NB4 (cell line): ENCODE measurements at regions not wholly inside any gene's neighbourhood (a gene's known extent, or its start where the extent isn't known, plus 50 kb on each side); places are given as distances from the start of the nearest gene placed in this dataset.

Source experiments
- DNase-seq: peaks from one replicate; pipeline ENCODE4 v3.0.0; 2010; ENCODE audit warnings: low read depth
- H3K4me3 ChIP-seq: one replicate; pipeline ENCODE4 v1.5.1; 2011; ENCODE audit warnings: mild to moderate bottlenecking, low read depth, low read length, moderate library complexity
- MAX ChIP-seq: IDR thresholded peaks from 2 replicates; pipeline ENCODE4 v1.6.1; 2011; ENCODE audit warnings: low read depth, low read length
- MYC ChIP-seq: IDR thresholded peaks from 2 replicates; pipeline ENCODE4 v1.6.1; 2011; ENCODE audit warnings: low read depth, low read length
- POLR2A ChIP-seq: IDR thresholded peaks from 2 replicates; pipeline ENCODE4 v1.6.1; 2011; ENCODE audit warnings: mild to moderate bottlenecking; ENCODE audit not compliant: insufficient read length; ENCODE audit errors: extremely low read depth
- TF ChIP-seq, protein P1 (sequence below): IDR thresholded peaks from one replicate; pipeline ENCODE4 v1.5.1; 2012; ENCODE audit warnings: low read depth, low read length

DNA sequence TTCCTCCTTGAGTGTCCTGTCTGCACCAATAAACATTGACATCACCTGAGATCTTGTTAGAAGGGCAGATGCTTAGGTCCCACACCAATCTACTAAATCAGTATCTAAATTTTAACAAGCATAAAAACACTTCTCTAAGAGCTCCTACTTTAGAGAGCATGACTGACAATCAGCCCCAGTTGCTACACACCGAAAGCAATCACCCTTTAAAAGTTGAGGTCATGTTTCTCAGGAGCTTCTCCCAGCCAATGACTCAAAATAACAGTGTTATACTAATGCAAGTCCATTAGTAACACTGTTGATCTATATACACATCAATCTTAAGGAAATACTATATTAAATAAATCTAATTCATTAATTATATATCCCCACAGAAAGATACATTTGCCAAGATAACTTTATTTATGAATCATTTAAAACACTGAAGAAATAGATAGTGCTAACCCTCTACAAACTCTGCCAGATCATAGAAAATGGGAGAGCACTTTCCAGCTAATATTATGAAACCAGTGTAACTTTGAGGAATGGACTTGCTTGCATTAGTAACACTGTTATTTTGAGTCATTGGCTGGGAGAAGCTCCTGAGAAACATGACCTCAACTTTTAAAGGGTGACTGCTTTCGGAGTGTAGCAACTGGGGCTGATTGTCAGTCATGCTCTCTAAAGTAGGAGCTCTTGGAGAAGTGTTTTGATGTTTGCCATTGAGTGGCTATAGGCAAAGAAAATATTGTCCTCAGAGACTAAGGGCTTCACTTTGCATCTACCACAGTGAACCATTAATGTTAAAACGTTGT lies 109.8 kb upstream of the HDX start:
- TF ChIP-seq POLR2A (no peak), MAX (no peak), MYC (no peak)
- TF ChIP-seq, protein P1, sequence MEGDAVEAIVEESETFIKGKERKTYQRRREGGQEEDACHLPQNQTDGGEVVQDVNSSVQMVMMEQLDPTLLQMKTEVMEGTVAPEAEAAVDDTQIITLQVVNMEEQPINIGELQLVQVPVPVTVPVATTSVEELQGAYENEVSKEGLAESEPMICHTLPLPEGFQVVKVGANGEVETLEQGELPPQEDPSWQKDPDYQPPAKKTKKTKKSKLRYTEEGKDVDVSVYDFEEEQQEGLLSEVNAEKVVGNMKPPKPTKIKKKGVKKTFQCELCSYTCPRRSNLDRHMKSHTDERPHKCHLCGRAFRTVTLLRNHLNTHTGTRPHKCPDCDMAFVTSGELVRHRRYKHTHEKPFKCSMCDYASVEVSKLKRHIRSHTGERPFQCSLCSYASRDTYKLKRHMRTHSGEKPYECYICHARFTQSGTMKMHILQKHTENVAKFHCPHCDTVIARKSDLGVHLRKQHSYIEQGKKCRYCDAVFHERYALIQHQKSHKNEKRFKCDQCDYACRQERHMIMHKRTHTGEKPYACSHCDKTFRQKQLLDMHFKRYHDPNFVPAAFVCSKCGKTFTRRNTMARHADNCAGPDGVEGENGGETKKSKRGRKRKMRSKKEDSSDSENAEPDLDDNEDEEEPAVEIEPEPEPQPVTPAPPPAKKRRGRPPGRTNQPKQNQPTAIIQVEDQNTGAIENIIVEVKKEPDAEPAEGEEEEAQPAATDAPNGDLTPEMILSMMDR, result no peak
- H3K4me3 ChIP-seq, result no peak overlapping the region
- DNase-seq, result no peak

DNA sequence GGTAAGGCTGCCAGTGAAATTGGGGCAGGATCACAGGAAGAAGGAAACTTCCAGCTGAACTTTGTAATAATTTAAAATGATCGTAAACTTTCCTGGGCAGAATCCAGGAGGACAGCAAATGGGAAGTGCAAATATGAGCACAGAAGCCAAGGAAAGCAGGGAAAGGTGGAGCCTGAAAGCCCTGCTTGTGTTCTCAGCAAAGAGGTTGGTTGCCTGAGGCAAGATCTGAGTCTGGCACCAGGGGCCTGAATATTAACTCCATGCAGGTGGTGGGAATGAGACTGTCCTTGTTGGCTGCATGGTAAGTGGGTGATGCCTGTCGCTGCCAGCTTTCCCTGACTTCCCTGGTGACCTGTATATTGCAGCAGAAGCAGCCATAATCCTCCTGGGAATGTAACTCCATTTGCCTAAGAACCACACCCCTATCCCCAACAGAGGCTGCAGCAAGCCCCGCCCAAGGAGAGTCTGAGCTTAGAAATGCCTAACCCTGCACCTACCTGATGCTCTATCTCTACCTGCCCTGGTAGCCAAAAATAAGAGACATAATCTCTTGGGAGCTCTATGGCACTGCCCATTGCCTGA lies 132.0 kb upstream of the HDX start:
- TF ChIP-seq POLR2A, result no peak
- TF ChIP-seq, protein P1, result no peak
- TF ChIP-seq MYC, result no peak
- TF ChIP-seq MAX, result no peak
- no peak for DNase-seq
- H3K4me3 ChIP-seq, result no peak overlapping the region

DNA sequence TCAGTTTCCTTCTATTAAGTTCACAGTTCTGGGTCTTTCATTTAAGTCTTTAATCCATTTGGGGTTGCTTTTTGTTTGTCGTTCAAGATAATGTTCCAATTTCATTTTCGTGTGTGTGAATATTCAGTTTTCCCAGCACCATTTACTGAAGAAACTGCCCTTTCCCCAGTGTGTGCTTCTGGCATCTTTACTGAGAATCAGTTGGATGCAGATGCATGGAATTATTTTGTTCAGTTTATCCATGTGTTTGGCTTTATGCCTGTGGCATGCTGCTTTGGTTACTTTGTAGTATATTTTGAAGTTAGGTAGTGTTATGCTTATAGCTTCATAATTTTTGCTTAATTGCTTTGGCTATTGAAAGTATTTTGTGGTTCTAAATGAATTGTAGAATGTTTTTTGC lies 163.8 kb upstream of the HDX start:
- H3K4me3 ChIP-seq, result no peak overlapping the region
- DNase-seq, result no peak
- TF ChIP-seq, protein P1, result no peak
- TF ChIP-seq POLR2A (no peak), MAX (no peak), MYC (no peak)

GRCh38 chrX:84690228-84690627 lies 188.0 kb upstream of the HDX start:
- TF ChIP-seq POLR2A, result no peak
- no peak for TF ChIP-seq MAX
- TF ChIP-seq MYC, result no peak
- TF ChIP-seq, protein P1, result no peak

GRCh38 chrX:84709987-84710386 lies 207.7 kb upstream of the HDX start:
- DNase-seq, result no peak
- no peak overlapping the region for H3K4me3 ChIP-seq
- TF ChIP-seq POLR2A, result no peak
- TF ChIP-seq MYC, result no peak
- TF ChIP-seq, protein P1, result no peak
- TF ChIP-seq MAX, result no peak

More at GRCh38 chrX:84690228-84690627, 188.0 kb upstream of the HDX start:
- DNase-seq, result no peak
- no peak overlapping the region for H3K4me3 ChIP-seq
